Sigmoid colon (tissue), 6 donors: ENCODE measurements at regions not wholly inside any gene's neighbourhood (a gene's known extent, or its start where the extent isn't known, plus 50 kb on each side); places are given as distances from the start of the nearest gene placed in this dataset.
"Not testable (repeated sequence)": the region's sequence is repeated elsewhere in the genome, so short reads cannot be mapped to it uniquely, and the experiment has no call there.

ENCODE experiments used
- DNase-seq: peaks from one replicate; pipeline ENCODE4 v3.0.0-alpha.2; 2019
- H3K27ac ChIP-seq, 4 donors: fragments of 200-600 bp; sonication (generic); one replicate each; pipeline ENCODE4 v1.5.1; 2016 to 2019; ENCODE audit warnings: mild to moderate bottlenecking in 1 of 4
- H3K27me3 ChIP-seq, 3 donors: fragments of 200-600 bp; sonication (generic); one replicate each; pipeline ENCODE4 v1.5.1; 2019; ENCODE audit warnings: mild to moderate bottlenecking in 1 of 3
- H3K36me3 ChIP-seq, 4 donors: fragments of 200-600 bp; sonication (generic); one replicate each; pipeline ENCODE4 v1.5.1; 2016 to 2019
- H3K4me1 ChIP-seq, 4 donors: fragments of 200-600 bp; sonication (generic); one replicate each; pipeline ENCODE4 v1.5.1; 2017 to 2019
- H3K4me3 ChIP-seq, 4 donors: fragments of 200-600 bp; sonication (generic); one replicate each; pipeline ENCODE4 v1.5.1; 2017 to 2019; ENCODE audit warnings: mild to moderate bottlenecking in 2 of 4, moderate library complexity in 1 of 4
- H3K9me3 ChIP-seq, 4 donors: fragments of 200-600 bp in 3 of 4; sonication (generic) in 3 of 4; one replicate each; pipeline versions ENCODE4 v1.5.1 to v1.6.1; 2013 to 2019
- EP300 ChIP-seq, 4 donors: sonication (generic); formaldehyde crosslinking; IDR thresholded peaks; one replicate each; pipeline ENCODE4 v1.6.1; 2017; ENCODE audit warnings: antibody characterized with exemption in 4 of 4
- POLR2A ChIP-seq, 2 donors: fragments of 450-650 bp; IDR thresholded peaks; one replicate each; pipeline ENCODE4 v1.6.1; 2016; ENCODE audit warnings: antibody characterized with exemption in 2 of 2, mild to moderate bottlenecking in 2 of 2, moderate library complexity in 2 of 2
- POLR2AphosphoS5 ChIP-seq, 4 donors: sonication (generic); formaldehyde crosslinking; IDR thresholded peaks; one replicate each; pipeline ENCODE4 v1.6.1; 2017; ENCODE audit warnings: antibody characterized with exemption in 4 of 4
- WGBS, 2 donors: extraction: QIAGEN DNeasy Blood & Tissue Kit; methylation state at CpG; one replicate each; pipeline ENCODE4 v1.1.7; 2013; 5-methylcytosine and 5-hydroxymethylcytosine counted together
- intact Hi-C: fragments of 100-400 bp; cut with DNase I; formaldehyde crosslinking; loops from one replicate; pipeline ENCODE4 v1.15.1; 2023
- small RNA-seq, 3 donors: library from RNA; depleted of rRNA; stranded (forward); fragments of <200 nt; gene quantifications; one replicate each; pipeline ENCODE3, GENCODE V24; 2016
- TF ChIP-seq, protein P1 (sequence below), 4 experiments: fragments of 450-650 bp in 3 of 4; fragments of 200-600 bp in 1 of 4; IDR thresholded peaks; one replicate each; pipeline ENCODE4 v1.5.1; 2016 to 2019; ENCODE audit warnings: antibody characterized with exemption in 4 of 4, mild to moderate bottlenecking in 3 of 4, moderate library complexity in 2 of 4
- donor health status: healthy with polysubstance abuse.
- donor health status: healthy.

DNA sequence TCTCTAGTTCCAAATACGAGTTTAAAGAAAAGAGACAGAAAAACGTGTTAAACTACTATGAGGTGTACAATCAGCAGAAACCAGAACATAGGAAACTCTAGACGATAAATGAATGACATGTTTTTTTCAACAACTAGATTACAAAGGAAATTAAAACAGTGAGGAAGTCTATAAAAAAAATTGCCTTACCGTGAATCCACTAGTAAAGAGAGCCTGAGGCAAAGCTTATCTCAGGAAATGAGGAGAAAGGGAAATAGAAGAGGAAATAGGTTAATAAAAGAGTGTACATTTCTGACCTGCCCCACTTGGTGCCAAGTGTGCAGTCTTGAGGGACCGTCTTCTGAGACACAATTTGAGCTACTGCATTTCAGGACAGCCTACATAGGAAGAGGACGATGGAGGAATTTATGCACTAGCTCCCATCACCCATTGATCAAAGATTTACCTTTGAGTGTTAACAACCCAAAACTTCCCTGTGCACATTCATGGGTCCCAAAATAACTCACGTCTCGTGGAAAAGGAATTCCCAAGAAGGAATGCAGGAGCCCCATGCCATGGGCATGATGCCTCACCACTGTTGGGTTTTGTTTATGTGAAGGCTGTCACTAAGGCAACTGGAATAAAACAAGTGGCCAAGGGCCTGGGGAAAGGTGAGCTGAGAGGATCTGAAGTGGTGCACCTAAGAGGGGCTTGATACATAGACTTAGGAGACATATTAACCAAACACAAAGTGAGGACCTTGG, 53.6 kb upstream of the SLC1A3 start:
- H3K4me3 ChIP-seq = no peak overlapping the region
- H3K36me3 ChIP-seq = no peaks in the 10 kb centered on the region
- no peak overlapping the region for H3K27ac ChIP-seq
- DNase-seq = no peak
- intact Hi-C loops = no loop called here
- H3K4me1 ChIP-seq = no peaks in the 10 kb centered on the region
- peaks cover 0 to 2% (median 0%) of the 10 kb centered on the region in 4 donors for H3K9me3 ChIP-seq
- WGBS, 2 donors = 68 to 82% methylated on average over 8 of the region's 8 CpGs
- TF ChIP-seq, protein P1, sequence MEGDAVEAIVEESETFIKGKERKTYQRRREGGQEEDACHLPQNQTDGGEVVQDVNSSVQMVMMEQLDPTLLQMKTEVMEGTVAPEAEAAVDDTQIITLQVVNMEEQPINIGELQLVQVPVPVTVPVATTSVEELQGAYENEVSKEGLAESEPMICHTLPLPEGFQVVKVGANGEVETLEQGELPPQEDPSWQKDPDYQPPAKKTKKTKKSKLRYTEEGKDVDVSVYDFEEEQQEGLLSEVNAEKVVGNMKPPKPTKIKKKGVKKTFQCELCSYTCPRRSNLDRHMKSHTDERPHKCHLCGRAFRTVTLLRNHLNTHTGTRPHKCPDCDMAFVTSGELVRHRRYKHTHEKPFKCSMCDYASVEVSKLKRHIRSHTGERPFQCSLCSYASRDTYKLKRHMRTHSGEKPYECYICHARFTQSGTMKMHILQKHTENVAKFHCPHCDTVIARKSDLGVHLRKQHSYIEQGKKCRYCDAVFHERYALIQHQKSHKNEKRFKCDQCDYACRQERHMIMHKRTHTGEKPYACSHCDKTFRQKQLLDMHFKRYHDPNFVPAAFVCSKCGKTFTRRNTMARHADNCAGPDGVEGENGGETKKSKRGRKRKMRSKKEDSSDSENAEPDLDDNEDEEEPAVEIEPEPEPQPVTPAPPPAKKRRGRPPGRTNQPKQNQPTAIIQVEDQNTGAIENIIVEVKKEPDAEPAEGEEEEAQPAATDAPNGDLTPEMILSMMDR (IDR thresholded peaks at IDR 0.05) = no peak
- TF ChIP-seq POLR2AphosphoS5 (IDR thresholded peaks at IDR 0.05) = no peak
- no peak for TF ChIP-seq EP300 (IDR thresholded peaks at IDR 0.05)
- no peak for TF ChIP-seq POLR2A (IDR thresholded peaks at IDR 0.05)
- H3K27me3 ChIP-seq = no peaks in the 10 kb centered on the region

DNA sequence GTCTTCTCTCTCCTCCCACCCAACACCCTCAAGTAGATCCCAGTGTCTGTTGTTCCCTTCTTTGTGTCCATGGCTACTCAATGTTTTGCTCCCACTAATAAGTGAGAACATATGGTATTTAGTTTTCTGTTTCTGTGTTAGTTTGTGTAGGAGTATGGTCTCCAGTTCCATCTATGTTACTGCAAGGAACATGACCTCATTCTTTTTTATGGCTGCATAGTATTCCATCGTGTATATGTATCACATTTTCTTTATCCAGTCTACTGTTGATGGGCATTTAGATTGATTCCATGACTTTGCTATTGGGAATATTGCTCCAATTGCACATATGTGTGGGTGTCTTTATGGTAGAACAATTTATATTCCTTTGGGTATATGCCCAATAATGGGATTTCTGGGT, 51.4 kb upstream of the SLC1A3 start:
- H3K4me1 ChIP-seq, intact Hi-C loops, H3K4me3 ChIP-seq, H3K9me3 ChIP-seq, DNase-seq, H3K36me3 ChIP-seq, H3K27ac ChIP-seq, H3K27me3 ChIP-seq: not testable (repeated sequence)
- 86 to 92% methylated on average over 1 of the region's 1 CpG for WGBS, 2 donors

Small RNA genes lying in the stretch of these regions (small RNA-seq; reads per million reads assigned to genes)
- 0 reads per million in 3 donors for gene RNA5SP181
